HCT116 (cell line): ENCODE measurements at regions not wholly inside any gene's neighbourhood (a gene's known extent, or its start where the extent isn't known, plus 50 kb on each side); places are given as distances from the start of the nearest gene placed in this dataset.

Experiments
- CTCF ChIP-seq, 3 experiments: fragments of 200-600 bp in 1 of 3; sonication (generic) in 1 of 3; IDR thresholded peaks in 2 of 3; conservative IDR thresholded peaks in 1 of 3; 2 replicates each; pipeline ENCODE4 v1.5.1; 2012 to 2017; ENCODE audit warnings: low read depth in 2 of 3, low read length in 2 of 3, antibody characterized with exemption in 1 of 3, borderline replicate concordance in 1 of 3, control low read depth in 1 of 3, mild to moderate bottlenecking in 1 of 3, mixed read lengths in 1 of 3, mixed run types in 1 of 3, moderate library complexity in 1 of 3; ENCODE audit not compliant: insufficient read depth in 1 of 3
- EGR1 ChIP-seq: IDR thresholded peaks from 2 replicates; pipeline ENCODE4 v1.6.1; 2012; ENCODE audit warnings: low read depth
- MAX ChIP-seq: IDR thresholded peaks from 2 replicates; pipeline ENCODE4 v1.6.1; 2012
- YY1 ChIP-seq: IDR thresholded peaks from 2 replicates; pipeline ENCODE4 v1.6.1; 2011; ENCODE audit warnings: low read length, low read depth, moderate library complexity, mild to moderate bottlenecking; ENCODE audit not compliant: insufficient replicate concordance; ENCODE audit errors: extremely low read depth

GRCh38 chr2:220781622-220782241 is 790.4 kb downstream of the EPHA4 start:
- TF ChIP-seq YY1 (no peak), EGR1 (no peak), MAX (no peak), CTCF (IDR thresholded peaks at IDR 0.05 in 2 of 3, conservative IDR thresholded peaks at IDR 0.05 in 1 of 3; ENCODE audit: borderline replicate concordance in 1 of 3, insufficient read depth in 1 of 3, low read depth in 2 of 3, low read length in 2 of 3) (no peak)
